Endodermal cell (in vitro differentiated cells): ENCODE measurements at regions not wholly inside any gene's neighbourhood (a gene's known extent, or its start where the extent isn't known, plus 50 kb on each side); places are given as distances from the start of the nearest gene placed in this dataset.

Source experiments
- DNase-seq: peaks from one replicate; pipeline ENCODE4 v3.0.0-alpha.2; 2017
- H3K27ac ChIP-seq: 2 replicates; pipeline ENCODE4 v1.5.1; 2013; ENCODE audit warnings: mild to moderate bottlenecking, low read depth, low read length, moderate library complexity
- H3K27me3 ChIP-seq: 2 replicates; pipeline ENCODE4 v1.6.1; 2013; ENCODE audit warnings: mild to moderate bottlenecking, low read length, moderate library complexity; ENCODE audit not compliant: insufficient read depth, control insufficient read depth, poor library complexity, severe bottlenecking
- H3K36me3 ChIP-seq: 2 replicates; pipeline ENCODE4 v1.7.0; 2013; ENCODE audit warnings: mild to moderate bottlenecking, low read length, moderate library complexity; ENCODE audit not compliant: control insufficient read depth, insufficient read depth
- H3K4me1 ChIP-seq: one replicate; pipeline ENCODE4 v1.7.0; 2013; ENCODE audit warnings: low read length; ENCODE audit not compliant: control insufficient read depth, insufficient read depth
- H3K4me3 ChIP-seq: 2 replicates; pipeline ENCODE4 v1.5.1; 2013; ENCODE audit warnings: mild to moderate bottlenecking, low read length, moderate library complexity
- H3K9ac ChIP-seq: 2 replicates; pipeline ENCODE4 v1.6.1; 2013; ENCODE audit warnings: mild to moderate bottlenecking, low read length, moderate library complexity; ENCODE audit not compliant: poor library complexity, severe bottlenecking; ENCODE audit errors: extremely low read depth
- H3K9me3 ChIP-seq: 2 replicates; pipeline ENCODE4 v1.6.1; 2013; ENCODE audit warnings: mild to moderate bottlenecking, low read length, moderate library complexity; ENCODE audit not compliant: control insufficient read depth
- H3K27ac Mint-ChIP-seq: 2 replicates; pipeline ENCODE4 v1.8.0; 2020; ENCODE audit warnings: mixed read lengths
- H3K27me3 Mint-ChIP-seq: 2 replicates; pipeline ENCODE4 v1.8.0; 2021; ENCODE audit warnings: mild to moderate bottlenecking, mixed read lengths; ENCODE audit not compliant: insufficient read depth
- H3K36me3 Mint-ChIP-seq: 2 replicates; pipeline ENCODE4 v1.8.0; 2020; ENCODE audit warnings: low read depth, mixed read lengths
- H3K4me1 Mint-ChIP-seq: 2 replicates; pipeline ENCODE4 v1.8.0; 2020; ENCODE audit warnings: mixed read lengths
- H3K4me3 Mint-ChIP-seq: 2 replicates; pipeline ENCODE4 v1.8.0; 2020; ENCODE audit warnings: mild to moderate bottlenecking, moderate library complexity, mixed read lengths
- H3K9me3 Mint-ChIP-seq: 2 replicates; pipeline ENCODE4 v1.8.0; 2020; ENCODE audit warnings: mild to moderate bottlenecking, mixed read lengths
- CTCF ChIP-seq: fragments of 200-600 bp; sonication (generic); conservative IDR thresholded peaks from 2 replicates; pipeline ENCODE4 v1.5.0; 2021; ENCODE audit warnings: antibody characterized with exemption, mild to moderate bottlenecking
- WGBS, 2 experiments: methylation state at CpG; one replicate each; pipeline versions ENCODE4 v1.1.5 to v1.1.7; 2013; ENCODE audit warnings: missing lambda C conversion rate in 2 of 2, mixed read lengths in 1 of 2; ENCODE audit not compliant: insufficient coverage in 1 of 2, insufficient read length in 1 of 2; 5-methylcytosine and 5-hydroxymethylcytosine counted together

- H3K27me3 ChIP-seq, result no peaks in the 10 kb centered on the region
- no peaks in the 10 kb centered on the region for H3K27me3 Mint-ChIP-seq
- no peaks in the 10 kb centered on the region for H3K4me1 Mint-ChIP-seq
- no peak overlapping the region for H3K4me3 Mint-ChIP-seq
- H3K4me1 ChIP-seq, result no peaks in the 10 kb centered on the region
- H3K36me3 Mint-ChIP-seq, result no peaks in the 10 kb centered on the region
- TF ChIP-seq CTCF, result no peak
- H3K27ac Mint-ChIP-seq, result no peak overlapping the region
- H3K4me3 ChIP-seq, result no peak overlapping the region
- DNase-seq, result no peak
- H3K36me3 ChIP-seq, result no peaks in the 10 kb centered on the region
- H3K9ac ChIP-seq, result no peak overlapping the region
- H3K9me3 ChIP-seq, result peaks cover 13% of the 10 kb centered on the region
- H3K9me3 Mint-ChIP-seq, result peaks cover 41% of the 10 kb centered on the region
- 93% methylated on average over 1 of the region's 2 CpGs; no CpG with 5 or more reads in 1 of the 2 experiments for WGBS, 2 experiments
- no peak overlapping the region for H3K27ac ChIP-seq
Observed at GRCh38 chr13:102993348-102993747, 72.9 kb downstream of the SLC10A2 start.

- Mint-ChIP-seq H3K27ac (no peak overlapping the region), H3K4me1 (no peaks in the 10 kb centered on the region), H3K27me3 (no peaks in the 10 kb centered on the region), H3K36me3 (no peaks in the 10 kb centered on the region), H3K4me3 (no peak overlapping the region), H3K9me3 (peaks cover 41% of the 10 kb centered on the region)
- Histone ChIP-seq H3K4me3 (no peak overlapping the region), H3K27me3 (no peaks in the 10 kb centered on the region), H3K27ac (no peak overlapping the region), H3K9me3 (peaks cover 23% of the 10 kb centered on the region), H3K4me1 (no peaks in the 10 kb centered on the region), H3K36me3 (no peaks in the 10 kb centered on the region), H3K9ac (no peak overlapping the region)
- DNase-seq, result no peak
- WGBS, 2 experiments, result 91 to 97% methylated on average over 3 to 5 of the region's 5 CpGs
- no peak for TF ChIP-seq CTCF
Observed at GRCh38 chr13:102984210-102984609, 82.0 kb downstream of the SLC10A2 start.

GRCh38 chr13:102983496-102983895 is 82.7 kb downstream of the SLC10A2 start:
- H3K4me1 Mint-ChIP-seq, result no peaks in the 10 kb centered on the region
- WGBS, 2 experiments, result 88 to 92% methylated on average over 3 of the region's 3 CpGs
- no peaks in the 10 kb centered on the region for H3K36me3 ChIP-seq
- TF ChIP-seq CTCF, result no peak
- H3K27me3 Mint-ChIP-seq, result no peaks in the 10 kb centered on the region
- H3K9me3 ChIP-seq, result peaks cover 23% of the 10 kb centered on the region
- H3K9ac ChIP-seq, result no peak overlapping the region
- no peak overlapping the region for H3K4me3 Mint-ChIP-seq
- H3K4me1 ChIP-seq, result no peaks in the 10 kb centered on the region
- no peak overlapping the region for H3K27ac ChIP-seq
- DNase-seq, result no peak
- H3K9me3 Mint-ChIP-seq, result peaks cover 34% of the 10 kb centered on the region
- H3K27ac Mint-ChIP-seq, result no peak overlapping the region
- H3K4me3 ChIP-seq, result no peak overlapping the region
- no peaks in the 10 kb centered on the region for H3K36me3 Mint-ChIP-seq
- no peaks in the 10 kb centered on the region for H3K27me3 ChIP-seq
